Gastroesophageal sphincter (tissue), 4 donors: ENCODE measurements at regions not wholly inside any gene's neighbourhood (a gene's known extent, or its start where the extent isn't known, plus 50 kb on each side); places are given as distances from the start of the nearest gene placed in this dataset.

Experiments used
- ATAC-seq: fragments of 150-250 bp; one replicate; pipeline ENCODE4 v1.9.1; 2016; ENCODE audit warnings: mild to moderate bottlenecking, moderate library complexity
- H3K27ac ChIP-seq, 4 donors: fragments of 200-600 bp; sonication (generic) in 3 of 4; 1 replicate in 3 of 4; 2 replicates in 1 of 4; pipeline ENCODE4 v1.5.1; 2016 to 2019
- H3K27me3 ChIP-seq: fragments of 200-600 bp; sonication (generic); one replicate; pipeline ENCODE4 v1.5.1; 2019
- H3K36me3 ChIP-seq, 2 donors: fragments of 200-600 bp; sonication (generic); one replicate each; pipeline ENCODE4 v1.5.1; 2019; ENCODE audit warnings: control low read depth in 1 of 2
- H3K4me1 ChIP-seq, 3 donors: fragments of 200-600 bp; sonication (generic); 1 replicate in 2 of 3; 2 replicates in 1 of 3; pipeline ENCODE4 v1.5.1; 2016 to 2019; ENCODE audit warnings: control low read depth in 2 of 3
- H3K4me3 ChIP-seq, 2 donors: fragments of 200-600 bp; sonication (generic); one replicate each; pipeline ENCODE4 v1.5.1; 2019; ENCODE audit warnings: mild to moderate bottlenecking in 1 of 2, moderate library complexity in 1 of 2
- H3K9me3 ChIP-seq, 3 donors: fragments of 200-600 bp; sonication (generic); one replicate each; pipeline ENCODE4 v1.5.1; 2017 to 2019; ENCODE audit warnings: control low read depth in 2 of 3
- EP300 ChIP-seq: sonication (generic); formaldehyde crosslinking; IDR thresholded peaks from one replicate; pipeline ENCODE4 v1.6.1; 2017; ENCODE audit warnings: antibody characterized with exemption, mild to moderate bottlenecking
- POLR2A ChIP-seq, 2 donors: fragments of 450-650 bp; IDR thresholded peaks; one replicate each; pipeline ENCODE4 v1.6.1; 2017; ENCODE audit warnings: antibody characterized with exemption in 2 of 2, mild to moderate bottlenecking in 2 of 2, moderate library complexity in 1 of 2
- POLR2AphosphoS5 ChIP-seq: sonication (generic); formaldehyde crosslinking; IDR thresholded peaks from one replicate; pipeline ENCODE4 v1.6.1; 2017; ENCODE audit warnings: antibody characterized with exemption
- WGBS, 2 donors: methylation state at CpG; one replicate each; pipeline ENCODE4 v1.1.5; 2018; ENCODE audit warnings: low coverage in 1 of 2; 5-methylcytosine and 5-hydroxymethylcytosine counted together
- TF ChIP-seq, protein P1 (sequence below), 4 experiments: fragments of 200-600 bp in 2 of 4; fragments of 450-650 bp in 2 of 4; sonication (generic) in 1 of 4; IDR thresholded peaks; one replicate each; pipeline ENCODE4 v1.5.1; 2017 to 2019; ENCODE audit warnings: antibody characterized with exemption in 4 of 4, mild to moderate bottlenecking in 2 of 4, moderate library complexity in 2 of 4

GRCh38 chr3:106640353-106640752 lies 736.9 kb upstream of the CCDC54 start:
- Histone ChIP-seq H3K36me3 (no peaks in the 10 kb centered on the region), H3K4me1 (no peaks in the 10 kb centered on the region), H3K4me3 (no peak overlapping the region), H3K27ac (no peak overlapping the region), H3K27me3 (no peaks in the 10 kb centered on the region), H3K9me3 (peaks cover 0 to 3% (median 0%) of the 10 kb centered on the region in 3 donors)
- no peak for TF ChIP-seq EP300
- TF ChIP-seq, protein P1, sequence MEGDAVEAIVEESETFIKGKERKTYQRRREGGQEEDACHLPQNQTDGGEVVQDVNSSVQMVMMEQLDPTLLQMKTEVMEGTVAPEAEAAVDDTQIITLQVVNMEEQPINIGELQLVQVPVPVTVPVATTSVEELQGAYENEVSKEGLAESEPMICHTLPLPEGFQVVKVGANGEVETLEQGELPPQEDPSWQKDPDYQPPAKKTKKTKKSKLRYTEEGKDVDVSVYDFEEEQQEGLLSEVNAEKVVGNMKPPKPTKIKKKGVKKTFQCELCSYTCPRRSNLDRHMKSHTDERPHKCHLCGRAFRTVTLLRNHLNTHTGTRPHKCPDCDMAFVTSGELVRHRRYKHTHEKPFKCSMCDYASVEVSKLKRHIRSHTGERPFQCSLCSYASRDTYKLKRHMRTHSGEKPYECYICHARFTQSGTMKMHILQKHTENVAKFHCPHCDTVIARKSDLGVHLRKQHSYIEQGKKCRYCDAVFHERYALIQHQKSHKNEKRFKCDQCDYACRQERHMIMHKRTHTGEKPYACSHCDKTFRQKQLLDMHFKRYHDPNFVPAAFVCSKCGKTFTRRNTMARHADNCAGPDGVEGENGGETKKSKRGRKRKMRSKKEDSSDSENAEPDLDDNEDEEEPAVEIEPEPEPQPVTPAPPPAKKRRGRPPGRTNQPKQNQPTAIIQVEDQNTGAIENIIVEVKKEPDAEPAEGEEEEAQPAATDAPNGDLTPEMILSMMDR (IDR thresholded peaks at IDR 0.05) = no peak
- TF ChIP-seq POLR2AphosphoS5 = no peak
- TF ChIP-seq POLR2A (IDR thresholded peaks at IDR 0.05) = no peak
- 82 to 86% methylated on average over 1 of the region's 1 CpG for WGBS, 2 donors
- ATAC-seq = no peak

DNA sequence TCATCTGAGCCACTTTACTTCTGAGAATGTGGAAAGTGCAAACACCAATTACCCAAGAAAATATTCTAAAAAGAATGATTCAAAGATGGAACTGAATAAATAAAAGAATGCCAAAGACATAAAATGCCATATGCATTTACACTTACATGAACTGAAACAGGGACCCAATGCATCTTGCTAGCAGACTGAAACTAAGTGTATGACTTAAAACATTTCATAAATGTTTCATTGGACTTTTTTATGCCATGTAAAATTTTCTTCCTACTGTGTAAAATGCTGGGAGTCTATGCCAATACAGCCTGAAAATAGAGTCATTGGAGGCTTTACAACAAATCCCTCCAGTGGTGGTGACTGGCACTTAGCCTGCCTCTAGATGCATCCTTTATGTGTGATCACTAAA lies 735.1 kb upstream of the CCDC54 start:
- Histone ChIP-seq H3K4me1 (no peaks in the 10 kb centered on the region), H3K27ac (no peak overlapping the region), H3K9me3 (peaks cover 0 to 3% (median 0%) of the 10 kb centered on the region in 3 donors), H3K27me3 (no peaks in the 10 kb centered on the region), H3K36me3 (no peaks in the 10 kb centered on the region), H3K4me3 (no peak overlapping the region)
- no peak for ATAC-seq
- TF ChIP-seq, protein P1 (IDR thresholded peaks at IDR 0.05) = no peak
- no peak for TF ChIP-seq POLR2AphosphoS5
- TF ChIP-seq EP300 = no peak
- no peak for TF ChIP-seq POLR2A (IDR thresholded peaks at IDR 0.05)

DNA sequence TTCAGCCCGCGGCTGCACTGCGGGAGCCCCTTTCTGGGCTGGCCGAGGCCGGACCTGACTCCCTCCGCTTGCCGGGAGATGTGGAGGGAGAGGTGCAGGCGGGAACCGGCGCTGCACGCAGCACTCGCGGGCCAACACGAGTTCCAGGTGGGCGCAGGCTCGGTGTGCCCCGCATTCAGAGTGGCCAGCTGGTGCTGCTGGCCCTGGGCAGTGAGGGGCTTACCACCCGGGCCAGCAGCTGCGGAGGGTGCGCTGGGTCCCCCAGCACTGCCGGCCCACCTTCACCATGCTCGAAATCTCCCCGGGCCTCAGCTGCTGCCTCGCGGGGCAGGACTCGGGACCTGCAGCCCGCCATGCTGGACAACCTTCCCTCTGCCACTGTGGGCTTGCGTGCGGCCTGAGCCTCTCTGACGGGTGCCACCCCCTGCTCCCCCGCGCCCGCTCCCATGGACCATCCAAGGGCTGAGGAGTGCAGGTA lies 733.5 kb upstream of the CCDC54 start:
- H3K9me3 ChIP-seq = peaks cover 0 to 3% (median 0%) of the 10 kb centered on the region in 3 donors
- no peak overlapping the region for H3K4me3 ChIP-seq
- H3K36me3 ChIP-seq = no peaks in the 10 kb centered on the region
- no peak overlapping the region for H3K27ac ChIP-seq
- whole genome bisulfite sequencing, 2 donors = no CpG with 5 or more reads among the region's 33 CpGs
- no peaks in the 10 kb centered on the region for H3K27me3 ChIP-seq
- ATAC-seq = no peak
- H3K4me1 ChIP-seq = no peaks in the 10 kb centered on the region
- TF ChIP-seq POLR2AphosphoS5 = no peak

DNA sequence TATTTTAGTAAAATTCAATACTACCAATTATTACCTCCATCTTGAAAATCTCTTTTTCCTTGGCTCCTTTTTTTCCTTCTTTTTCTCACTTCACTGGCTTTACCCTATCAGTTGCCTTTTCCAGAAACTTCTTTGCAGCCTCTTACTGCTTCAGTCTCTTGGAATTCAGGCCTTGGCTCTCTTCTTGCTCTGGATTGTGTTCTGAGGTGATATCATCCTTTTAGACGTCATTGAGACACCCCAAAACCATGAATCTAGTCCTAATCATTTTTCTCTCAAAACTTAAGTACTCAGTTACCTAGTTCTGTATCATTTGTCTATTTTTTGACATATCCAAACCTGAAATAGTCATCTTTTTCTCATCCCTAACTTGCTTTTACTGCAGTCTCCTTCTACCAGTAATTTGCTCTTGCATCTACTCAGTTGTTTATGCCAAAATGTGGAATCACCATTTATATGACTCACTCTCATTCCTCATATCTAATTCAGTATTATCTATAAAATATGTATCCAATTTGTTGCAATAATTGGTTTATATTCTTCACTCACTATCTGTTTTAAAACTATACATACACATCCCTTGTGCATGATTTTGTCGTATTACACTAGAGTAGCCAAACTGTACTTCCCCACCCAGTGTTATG lies 703.2 kb upstream of the CCDC54 start:
- no peak for ATAC-seq
- Histone ChIP-seq H3K27ac (no peak overlapping the region), H3K27me3 (no peaks in the 10 kb centered on the region), H3K4me3 (no peak overlapping the region), H3K4me1 (no peaks in the 10 kb centered on the region), H3K36me3 (no peaks in the 10 kb centered on the region), H3K9me3 (no peaks in the 10 kb centered on the region)
- WGBS, 2 donors = 50 to 100% methylated on average over 1 to 2 of the region's 2 CpGs
- TF ChIP-seq POLR2A (IDR thresholded peaks at IDR 0.05) (no peak), EP300 (no peak), POLR2AphosphoS5 (no peak)
- TF ChIP-seq, protein P1 (IDR thresholded peaks at IDR 0.05) = no peak

DNA sequence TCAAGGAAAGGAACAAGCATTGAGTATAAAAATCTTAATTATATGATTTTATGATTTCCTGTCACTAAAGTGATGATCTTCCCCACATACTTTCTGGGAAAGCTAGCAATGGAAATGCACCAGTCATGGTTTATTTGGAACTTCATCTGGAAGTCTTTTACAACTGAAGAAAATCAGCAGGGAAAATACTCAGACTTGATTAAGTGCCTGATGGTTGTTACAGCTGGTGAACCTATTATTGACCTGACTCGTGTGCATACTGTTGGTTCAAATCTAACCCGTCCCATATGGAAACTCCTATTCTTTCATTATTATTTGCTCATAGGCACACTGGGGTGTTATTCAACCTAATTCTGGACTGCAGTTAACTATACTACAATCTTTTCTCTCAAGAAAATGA lies 701.8 kb upstream of the CCDC54 start:
- Histone ChIP-seq H3K36me3 (no peaks in the 10 kb centered on the region), H3K4me1 (no peaks in the 10 kb centered on the region), H3K4me3 (no peak overlapping the region), H3K9me3 (no peaks in the 10 kb centered on the region), H3K27ac (no peak overlapping the region), H3K27me3 (no peaks in the 10 kb centered on the region)
- 20 to 74% methylated on average over 1 to 2 of the region's 2 CpGs for WGBS, 2 donors
- TF ChIP-seq, protein P1 (IDR thresholded peaks at IDR 0.05) = no peak
- TF ChIP-seq POLR2AphosphoS5 (no peak), EP300 (no peak), POLR2A (IDR thresholded peaks at IDR 0.05) (no peak)
- no peak for ATAC-seq
